IPS-11a (cell line): ENCODE measurements at regions not wholly inside any gene's neighbourhood (a gene's known extent, or its start where the extent isn't known, plus 50 kb on each side); places are given as distances from the start of the nearest gene placed in this dataset.

Experiments used
- H3K4me3 ChIP-seq: one replicate; pipeline ENCODE4 v1.5.1; 2013; ENCODE audit warnings: low read depth, low read length, control low read depth

- H3K4me3 ChIP-seq: no peak overlapping the region
Measured at GRCh38 chr1:244974550-244974949, 110.2 kb upstream of the HNRNPU start.

- H3K4me3 ChIP-seq: no peak overlapping the region
Measured at GRCh38 chr1:244974106-244974505, 109.8 kb upstream of the HNRNPU start.

- H3K4me3 ChIP-seq: peak overlapping the region; percentile 62
Measured at GRCh38 chr1:244971552-244972216, 107.3 kb upstream of the HNRNPU start.

- peak overlapping the region; percentile 62 for H3K4me3 ChIP-seq
Measured at GRCh38 chr1:244970744-244971551, 106.6 kb upstream of the HNRNPU start.

- H3K4me3 ChIP-seq: peak overlapping the region; percentile 76
Measured at GRCh38 chr1:244970236-244970743, 105.9 kb upstream of the HNRNPU start.

DNA sequence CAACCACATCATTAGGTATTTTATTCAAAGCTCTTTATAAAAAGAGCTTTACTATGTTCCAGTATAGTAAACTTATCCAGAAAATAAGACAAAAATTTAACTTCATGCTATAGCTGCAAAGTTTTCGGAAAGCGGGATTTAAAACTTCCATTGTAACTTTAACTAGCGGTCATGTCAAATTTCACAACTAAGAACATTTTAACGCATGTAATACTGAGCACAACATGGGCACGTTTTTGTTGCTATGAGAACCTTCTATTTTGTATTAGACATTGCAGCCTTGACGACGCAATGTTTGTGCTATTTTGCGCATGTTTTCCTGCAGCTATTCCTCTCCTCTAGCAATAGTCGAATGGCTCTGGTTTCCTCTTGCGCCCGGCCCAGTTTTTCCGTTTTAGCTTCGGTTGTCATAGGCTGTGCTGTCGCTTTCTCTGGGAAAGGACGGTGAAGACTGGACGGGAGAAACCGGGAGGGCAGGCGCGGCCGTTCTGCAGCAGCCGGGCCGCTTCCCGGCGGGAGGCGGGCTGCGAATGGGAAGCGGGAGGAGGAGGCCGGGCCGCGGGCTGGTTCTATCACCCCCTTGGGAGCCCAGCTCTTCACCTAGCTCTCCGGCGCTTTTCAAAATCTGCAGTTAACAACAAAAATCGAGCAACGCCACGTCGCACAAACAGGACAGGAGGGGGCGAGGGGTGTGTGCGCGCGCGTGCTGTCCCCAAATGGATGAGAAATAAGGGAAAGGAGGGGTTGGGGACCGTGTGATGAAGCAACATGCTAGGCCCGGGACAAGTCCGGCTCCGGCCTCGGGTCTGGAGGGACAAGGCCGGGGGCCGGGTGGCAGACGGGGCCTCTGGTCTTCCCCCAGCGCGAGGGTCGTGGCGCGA, 105.3 kb upstream of the HNRNPU start:
- H3K4me3 ChIP-seq: peak overlapping the region; percentile 76

- peak overlapping the region; percentile 76 for H3K4me3 ChIP-seq
Measured at GRCh38 chr1:244968881-244969280, 104.5 kb upstream of the HNRNPU start.

DNA sequence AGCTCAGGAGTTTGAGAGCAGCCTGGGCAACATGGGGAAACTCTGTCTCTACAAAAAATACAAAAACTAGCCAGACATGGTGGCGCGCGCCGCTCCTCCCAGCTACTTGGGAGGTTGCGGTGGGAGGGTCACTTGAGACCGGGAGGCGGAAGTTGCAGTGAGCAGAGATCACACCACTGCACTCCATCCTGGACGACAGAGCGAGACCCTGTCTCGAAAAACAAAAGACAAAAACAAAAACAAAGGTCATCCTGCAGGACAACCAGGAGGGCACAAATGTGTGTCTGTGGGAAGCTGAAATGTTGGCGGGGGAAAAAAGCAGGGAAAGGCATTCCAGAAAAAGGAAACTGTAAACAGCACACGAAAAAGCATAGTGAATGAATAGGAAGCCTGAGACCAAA, 104.1 kb upstream of the HNRNPU start:
- H3K4me3 ChIP-seq: no peak overlapping the region

DNA sequence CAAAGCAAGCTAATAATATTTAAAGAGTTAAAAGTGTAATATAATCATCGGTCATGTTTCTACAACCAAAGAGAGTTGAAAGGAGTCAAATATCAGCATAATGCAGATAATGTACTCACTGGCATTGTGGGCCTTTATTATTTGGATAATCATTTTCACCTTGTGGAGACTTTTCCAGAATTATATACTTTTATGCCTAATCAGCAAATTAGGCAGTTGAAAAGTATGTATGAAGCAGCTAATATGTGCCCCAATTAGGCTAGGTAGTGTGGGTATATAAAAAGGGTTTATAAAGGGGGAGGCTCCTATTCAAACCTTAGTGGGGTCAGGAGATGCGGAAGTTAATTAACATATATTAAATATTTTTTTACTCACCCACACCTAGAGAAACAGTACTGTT, 102.8 kb upstream of the HNRNPU start:
- no peak overlapping the region for H3K4me3 ChIP-seq

- H3K4me3 ChIP-seq: no peak overlapping the region
Measured at GRCh38 chr1:244965185-244966030, 101.1 kb upstream of the HNRNPU start.

- H3K4me3 ChIP-seq: no peak overlapping the region
Measured at GRCh38 chr1:244964112-244964971, 100.0 kb upstream of the HNRNPU start.

GRCh38 chr1:244963231-244963826, 99.0 kb upstream of the HNRNPU start:
- no peak overlapping the region for H3K4me3 ChIP-seq

- H3K4me3 ChIP-seq: no peak overlapping the region
Measured at GRCh38 chr1:244962130-244962529, 97.8 kb upstream of the HNRNPU start.

- H3K4me3 ChIP-seq: no peak overlapping the region
Measured at GRCh38 chr1:244960904-244961303, 96.6 kb upstream of the HNRNPU start.

DNA sequence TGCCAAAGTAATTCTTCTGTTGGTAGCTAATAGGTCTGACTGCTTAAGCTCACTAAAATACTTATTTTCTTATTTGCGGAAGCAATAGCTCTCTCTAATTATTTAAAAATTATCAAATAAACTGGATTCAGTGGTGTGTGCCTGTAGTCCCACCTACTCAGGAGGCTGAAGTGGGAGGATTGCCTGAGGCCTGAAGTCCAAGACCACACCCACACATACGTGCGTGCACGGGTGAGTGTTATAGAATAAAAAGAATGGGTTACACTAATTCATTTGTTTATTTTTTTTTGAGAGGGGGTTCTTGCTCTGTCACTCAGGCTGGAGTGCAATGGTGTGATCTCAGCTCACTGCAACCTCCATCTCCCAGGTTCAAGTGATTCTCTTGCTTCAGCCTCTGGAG, 94.2 kb upstream of the HNRNPU start:
- no peak overlapping the region for H3K4me3 ChIP-seq

DNA sequence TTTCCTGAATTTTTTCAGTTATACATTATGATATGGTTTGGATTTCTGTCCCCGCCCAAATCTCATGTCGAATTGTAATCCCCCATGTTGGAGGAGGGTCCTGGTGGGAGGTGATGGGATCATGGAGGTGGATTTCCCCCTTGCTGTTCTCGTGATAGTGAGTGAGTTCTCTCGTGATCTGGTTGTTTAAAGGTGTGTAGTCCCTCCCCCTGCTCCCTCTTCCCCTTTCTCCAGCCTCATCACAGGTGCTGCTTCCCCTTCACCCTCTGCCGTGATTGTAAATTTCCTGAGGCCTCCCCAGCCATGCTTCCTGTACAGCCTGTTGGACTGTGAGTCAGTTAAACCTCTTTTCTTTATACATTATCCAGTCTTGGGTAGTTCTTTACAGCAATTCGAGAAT, 93.2 kb upstream of the HNRNPU start:
- no peak overlapping the region for H3K4me3 ChIP-seq

- no peak overlapping the region for H3K4me3 ChIP-seq
Measured at GRCh38 chr1:244957122-244957521, 92.8 kb upstream of the HNRNPU start.

- no peak overlapping the region for H3K4me3 ChIP-seq
Measured at GRCh38 chr1:244955661-244956060, 91.3 kb upstream of the HNRNPU start.

GRCh38 chr1:244954359-244954758, 90.0 kb upstream of the HNRNPU start:
- no peak overlapping the region for H3K4me3 ChIP-seq
